HCT116 (cell line): ENCODE measurements at regions not wholly inside any gene's neighbourhood (a gene's known extent, or its start where the extent isn't known, plus 50 kb on each side); places are given as distances from the start of the nearest gene placed in this dataset.

Experiments used
- EZH2 ChIP-seq: fragments of 200-600 bp; sonication (generic); IDR thresholded peaks from 2 replicates; pipeline ENCODE4 v1.6.1; 2017; ENCODE audit warnings: antibody characterized with exemption, mixed run types
- POLR2A ChIP-seq: IDR thresholded peaks from 2 replicates; pipeline ENCODE4 v1.7.0; 2011; ENCODE audit warnings: borderline replicate concordance; ENCODE audit not compliant: insufficient read depth, insufficient read length; ENCODE audit errors: extremely low read depth
- POLR2AphosphoS5 ChIP-seq: IDR thresholded peaks from 2 replicates; pipeline ENCODE4 v1.6.1; 2011; ENCODE audit warnings: mild to moderate bottlenecking, low read depth, low read length, moderate library complexity
- SIN3A ChIP-seq: IDR thresholded peaks from 2 replicates; pipeline ENCODE4 v1.6.1; 2012; ENCODE audit warnings: low read depth
- ZBTB33 ChIP-seq: IDR thresholded peaks from 2 replicates; pipeline ENCODE4 v1.6.1; 2011; ENCODE audit warnings: mild to moderate bottlenecking, low read length, moderate library complexity; ENCODE audit not compliant: insufficient replicate concordance; ENCODE audit errors: extremely low read depth
- ZFX ChIP-seq: fragments of 450-650 bp; IDR thresholded peaks from 2 replicates; pipeline ENCODE4 v1.6.1; 2017
- TF ChIP-seq, protein P1 (sequence below), 3 experiments: fragments of 200-600 bp in 1 of 3; sonication (generic) in 1 of 3; IDR thresholded peaks in 2 of 3; conservative IDR thresholded peaks in 1 of 3; 2 replicates each; pipeline ENCODE4 v1.5.1; 2012 to 2017; ENCODE audit warnings: low read depth in 2 of 3, low read length in 2 of 3, antibody characterized with exemption in 1 of 3, borderline replicate concordance in 1 of 3, control low read depth in 1 of 3, mild to moderate bottlenecking in 1 of 3, mixed read lengths in 1 of 3, mixed run types in 1 of 3, moderate library complexity in 1 of 3; ENCODE audit not compliant: insufficient read depth in 1 of 3

GRCh38 chr4:164293743-164294142 lies 460.2 kb upstream of the SMIM31 start:
- TF ChIP-seq, protein P1, sequence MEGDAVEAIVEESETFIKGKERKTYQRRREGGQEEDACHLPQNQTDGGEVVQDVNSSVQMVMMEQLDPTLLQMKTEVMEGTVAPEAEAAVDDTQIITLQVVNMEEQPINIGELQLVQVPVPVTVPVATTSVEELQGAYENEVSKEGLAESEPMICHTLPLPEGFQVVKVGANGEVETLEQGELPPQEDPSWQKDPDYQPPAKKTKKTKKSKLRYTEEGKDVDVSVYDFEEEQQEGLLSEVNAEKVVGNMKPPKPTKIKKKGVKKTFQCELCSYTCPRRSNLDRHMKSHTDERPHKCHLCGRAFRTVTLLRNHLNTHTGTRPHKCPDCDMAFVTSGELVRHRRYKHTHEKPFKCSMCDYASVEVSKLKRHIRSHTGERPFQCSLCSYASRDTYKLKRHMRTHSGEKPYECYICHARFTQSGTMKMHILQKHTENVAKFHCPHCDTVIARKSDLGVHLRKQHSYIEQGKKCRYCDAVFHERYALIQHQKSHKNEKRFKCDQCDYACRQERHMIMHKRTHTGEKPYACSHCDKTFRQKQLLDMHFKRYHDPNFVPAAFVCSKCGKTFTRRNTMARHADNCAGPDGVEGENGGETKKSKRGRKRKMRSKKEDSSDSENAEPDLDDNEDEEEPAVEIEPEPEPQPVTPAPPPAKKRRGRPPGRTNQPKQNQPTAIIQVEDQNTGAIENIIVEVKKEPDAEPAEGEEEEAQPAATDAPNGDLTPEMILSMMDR (IDR thresholded peaks at IDR 0.05 in 2 of 3, conservative IDR thresholded peaks at IDR 0.05 in 1 of 3; ENCODE audit: borderline replicate concordance in 1 of 3, insufficient read depth in 1 of 3, low read depth in 2 of 3, low read length in 2 of 3): no peak
- no peak for TF ChIP-seq SIN3A
- TF ChIP-seq POLR2AphosphoS5: no peak
- no peak for TF ChIP-seq ZBTB33
- TF ChIP-seq ZFX: no peak
- TF ChIP-seq POLR2A: no peak
- no peak for TF ChIP-seq EZH2
